LNCaP clone FGC (cell line): ENCODE measurements at regions not wholly inside any gene's neighbourhood (a gene's known extent, or its start where the extent isn't known, plus 50 kb on each side); places are given as distances from the start of the nearest gene placed in this dataset.

ENCODE experiments used
- DNase-seq: peaks from one replicate; pipeline ENCODE4 v3.0.0-alpha.2; 2011; ENCODE audit warnings: low read depth
- H3K4me3 ChIP-seq: 2 replicates; pipeline ENCODE4 v1.5.1; 2011; ENCODE audit warnings: mild to moderate bottlenecking, low read depth, low read length, control low read depth
- TF ChIP-seq, protein P1 (sequence below): IDR thresholded peaks from 2 replicates; pipeline ENCODE4 v1.5.1; 2012; ENCODE audit warnings: mild to moderate bottlenecking; ENCODE audit not compliant: control insufficient read depth, insufficient read depth; ENCODE audit errors: extremely low read depth

DNA sequence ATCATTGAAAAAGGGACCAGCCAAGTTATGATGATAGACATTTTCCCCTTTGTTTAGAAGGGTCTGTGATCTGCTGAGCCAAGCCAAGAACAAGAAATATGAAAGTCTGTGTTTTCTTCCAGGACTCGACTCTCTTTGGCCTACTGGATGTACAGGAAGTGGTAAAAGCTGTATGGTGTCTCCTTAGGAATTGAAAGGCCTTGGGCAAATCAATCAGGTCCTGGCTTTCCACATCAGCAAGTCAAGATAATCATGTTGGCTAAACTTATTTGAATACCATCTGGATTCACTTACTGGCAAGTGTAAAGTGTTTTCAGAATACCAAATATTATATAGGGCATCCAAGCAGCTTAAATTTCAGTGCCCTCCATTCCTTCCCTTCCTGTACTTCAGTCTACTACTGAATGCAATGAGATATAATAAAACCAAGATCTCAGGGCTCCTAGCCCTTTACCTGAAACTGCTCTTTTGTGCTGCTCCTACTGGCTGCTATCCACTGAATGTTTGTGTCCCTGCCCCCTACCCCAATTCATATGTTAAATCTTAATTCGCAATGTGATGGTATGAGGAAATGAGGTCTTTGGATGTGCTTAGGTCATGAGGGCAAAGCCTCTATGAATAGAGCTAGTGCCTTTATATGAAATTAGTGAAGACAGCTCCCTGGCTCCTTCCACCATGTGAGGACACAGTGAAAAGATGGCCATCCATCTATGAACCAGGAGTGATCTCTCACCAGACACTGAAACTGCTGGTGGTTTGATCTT is 578.0 kb downstream of the SPRY1 start:
- TF ChIP-seq, protein P1, sequence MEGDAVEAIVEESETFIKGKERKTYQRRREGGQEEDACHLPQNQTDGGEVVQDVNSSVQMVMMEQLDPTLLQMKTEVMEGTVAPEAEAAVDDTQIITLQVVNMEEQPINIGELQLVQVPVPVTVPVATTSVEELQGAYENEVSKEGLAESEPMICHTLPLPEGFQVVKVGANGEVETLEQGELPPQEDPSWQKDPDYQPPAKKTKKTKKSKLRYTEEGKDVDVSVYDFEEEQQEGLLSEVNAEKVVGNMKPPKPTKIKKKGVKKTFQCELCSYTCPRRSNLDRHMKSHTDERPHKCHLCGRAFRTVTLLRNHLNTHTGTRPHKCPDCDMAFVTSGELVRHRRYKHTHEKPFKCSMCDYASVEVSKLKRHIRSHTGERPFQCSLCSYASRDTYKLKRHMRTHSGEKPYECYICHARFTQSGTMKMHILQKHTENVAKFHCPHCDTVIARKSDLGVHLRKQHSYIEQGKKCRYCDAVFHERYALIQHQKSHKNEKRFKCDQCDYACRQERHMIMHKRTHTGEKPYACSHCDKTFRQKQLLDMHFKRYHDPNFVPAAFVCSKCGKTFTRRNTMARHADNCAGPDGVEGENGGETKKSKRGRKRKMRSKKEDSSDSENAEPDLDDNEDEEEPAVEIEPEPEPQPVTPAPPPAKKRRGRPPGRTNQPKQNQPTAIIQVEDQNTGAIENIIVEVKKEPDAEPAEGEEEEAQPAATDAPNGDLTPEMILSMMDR: no peak
- no peak overlapping the region for H3K4me3 ChIP-seq
- DNase-seq: no peak

DNA sequence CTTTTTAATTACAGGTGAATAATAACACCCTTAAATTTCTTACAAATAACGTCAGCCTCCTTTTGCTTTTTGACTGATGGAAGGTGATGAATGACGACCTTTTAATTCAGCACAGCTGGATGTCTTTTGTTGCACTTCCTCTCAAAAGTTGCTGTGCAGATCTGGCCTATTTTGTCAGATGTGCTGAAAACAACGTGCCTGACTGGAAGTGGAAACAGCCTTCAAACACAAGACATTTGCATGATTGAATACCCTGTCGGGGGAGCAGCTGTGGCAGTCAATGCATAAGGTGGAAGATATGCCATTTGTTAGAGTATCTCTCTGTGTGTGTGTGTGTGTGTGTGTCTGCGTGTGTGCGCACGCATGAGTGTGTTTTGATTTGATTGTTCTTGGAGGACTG is 579.7 kb downstream of the SPRY1 start:
- TF ChIP-seq, protein P1: no peak
- no peak for DNase-seq
- no peak overlapping the region for H3K4me3 ChIP-seq

DNA sequence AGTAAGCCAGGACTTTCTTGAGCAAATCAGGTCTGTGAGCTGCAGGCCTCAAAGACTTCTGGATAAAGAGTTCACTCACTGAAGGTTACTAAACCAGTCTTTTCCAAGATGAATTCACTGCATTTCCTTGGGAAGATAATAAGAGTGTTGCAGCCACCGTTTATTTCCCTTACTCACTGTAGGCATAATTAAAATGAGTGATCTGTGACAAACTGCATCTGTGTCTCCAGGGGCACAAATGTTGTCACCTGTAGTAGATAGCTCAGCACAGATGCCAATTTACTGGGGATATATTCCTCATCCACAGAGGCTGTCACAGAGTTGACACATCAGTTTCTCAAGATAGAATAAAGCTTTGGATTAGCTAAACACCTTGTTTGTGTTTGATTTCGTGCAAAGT is 580.2 kb downstream of the SPRY1 start:
- H3K4me3 ChIP-seq: no peak overlapping the region
- DNase-seq: no peak
- TF ChIP-seq, protein P1: no peak

DNA sequence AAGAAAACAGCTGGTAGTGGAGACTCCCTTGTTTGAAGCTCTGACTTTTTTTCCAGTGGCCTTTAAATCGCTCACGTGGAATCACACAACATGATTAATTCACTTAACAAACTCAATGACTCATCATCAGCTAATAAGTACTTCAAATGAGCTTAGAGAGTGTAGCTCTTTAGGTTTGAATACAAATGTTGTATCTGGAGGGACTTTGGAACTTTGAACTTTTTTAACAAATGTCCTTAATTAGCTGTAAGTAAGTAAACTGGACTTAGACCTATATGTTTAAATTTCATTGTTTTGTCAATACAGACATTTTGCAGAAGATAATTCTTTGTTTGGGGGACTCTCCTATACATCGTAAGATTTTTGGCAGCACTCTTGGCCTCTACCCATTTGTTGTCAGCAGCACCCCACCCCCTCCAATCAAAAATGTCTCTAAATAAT is 581.1 kb downstream of the SPRY1 start:
- no peak for DNase-seq
- H3K4me3 ChIP-seq: no peak overlapping the region
- TF ChIP-seq, protein P1: no peak

DNA sequence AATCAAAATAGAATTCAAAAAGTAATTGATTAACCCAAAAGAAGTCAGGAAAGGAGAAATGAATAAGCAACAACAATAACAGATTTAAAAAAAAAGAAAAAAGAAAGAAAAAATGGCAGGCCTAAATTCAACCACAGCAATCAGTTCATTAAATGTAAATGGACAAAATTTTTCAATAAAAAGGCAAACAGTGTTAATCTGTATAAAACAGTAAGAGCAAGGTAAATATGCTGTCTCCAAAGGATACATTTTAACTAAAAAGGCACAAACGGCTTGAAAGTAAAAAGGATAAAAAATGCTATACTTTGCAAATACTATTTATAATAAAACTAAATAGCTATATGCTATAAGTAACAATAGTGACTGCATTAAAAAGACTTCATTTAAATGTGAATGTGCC is 582.0 kb downstream of the SPRY1 start:
- H3K4me3 ChIP-seq: no peak overlapping the region
- no peak for DNase-seq
- TF ChIP-seq, protein P1: no peak

DNA sequence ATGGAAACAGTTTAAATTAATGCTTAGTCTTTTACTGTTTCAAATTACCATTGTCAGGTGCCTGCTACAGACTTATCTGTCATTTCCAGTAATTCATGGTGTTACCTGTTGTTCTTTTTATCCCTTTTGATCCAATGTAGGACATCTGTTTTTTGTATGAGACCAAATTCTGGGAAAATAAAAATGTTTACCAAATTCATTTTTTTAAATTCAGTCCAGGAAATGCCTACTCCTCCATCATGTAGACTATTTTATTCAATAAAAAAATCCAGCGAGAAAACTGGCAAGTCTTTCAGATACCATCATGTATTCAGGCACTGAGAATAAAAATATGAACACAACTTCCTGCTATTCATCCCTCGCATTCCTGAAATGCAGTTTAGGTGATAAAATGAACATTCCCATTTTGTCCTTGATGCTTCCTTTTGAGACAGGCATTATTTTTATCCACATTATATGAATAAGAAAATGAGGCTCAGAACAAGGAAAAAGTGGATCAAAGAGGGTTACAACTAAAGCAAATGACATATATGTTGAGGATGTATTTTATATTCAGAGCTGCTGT is 584.2 kb downstream of the SPRY1 start:
- TF ChIP-seq, protein P1: no peak
- no peak for DNase-seq
- no peak overlapping the region for H3K4me3 ChIP-seq

DNA sequence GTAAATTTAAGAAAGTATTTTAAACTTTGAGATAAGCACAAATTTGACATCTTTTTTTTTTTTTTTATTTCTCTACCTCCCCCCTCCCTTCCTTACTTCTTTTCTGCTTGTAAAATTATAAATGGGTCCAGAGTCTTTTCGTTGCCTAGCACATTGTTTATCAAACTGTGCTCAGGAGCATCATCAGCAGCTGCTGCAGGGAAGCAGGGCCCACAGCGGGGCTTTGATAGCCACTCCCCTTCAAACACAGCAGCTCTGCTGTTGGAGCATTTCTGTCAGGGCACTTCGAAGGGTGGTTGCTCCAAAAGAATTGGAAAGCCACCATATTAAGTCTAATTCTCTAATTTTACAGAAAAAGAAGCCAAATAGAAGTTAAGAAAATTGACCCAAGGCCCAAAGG is 588.3 kb downstream of the SPRY1 start:
- TF ChIP-seq, protein P1: no peak

More for the DNA sequence above, 588.3 kb downstream of the SPRY1 start:
- no peak overlapping the region for H3K4me3 ChIP-seq
- no peak for DNase-seq
